HepG2 (cell line): ENCODE measurements at regions not wholly inside any gene's neighbourhood (a gene's known extent, or its start where the extent isn't known, plus 50 kb on each side); places are given as distances from the start of the nearest gene placed in this dataset.

ENCODE experiments used
- ATAC-seq: fragments of 200-7000 bp; cut with Tn5 transposase; 3 replicates; pipeline ENCODE4 v1.9.1; 2020; ENCODE audit warnings: mild to moderate bottlenecking, moderate library complexity
- BruUV-seq: library from RNA; stranded (reverse); fragments of 400-500 nt; replicated peaks from 2 replicates; lab custom pipeline; 2021; lab: Mats Ljungman, UMichigan
- CTCF ChIA-PET: fragments of 300-600 bp; formaldehyde crosslinking; extraction: SDS; loops from one replicate; lab custom pipeline; 2021; ENCODE audit warnings: low total read pairs, inconsistent platforms, low intra/inter-chr PET ratio; lab: Yijun Ruan, JAX
- POLR2A ChIA-PET: fragments of 350-600 bp; sonication (Branson Sonifier 250); formaldehyde crosslinking; loops from one replicate; lab custom pipeline; 2020; ENCODE audit warnings: antibody characterized with exemption, inconsistent platforms; lab: Yijun Ruan, JAX
- DNase-seq: peaks from one replicate; pipeline ENCODE4 v3.0.0-alpha.2; 2015; ENCODE audit warnings: low spot score
- FAIRE-seq: peaks from 3 replicates; lab custom pipeline; 2011; peaks lifted over from hg19 to GRCh38; lab: Jason Lieb, UNC
- H2AFZ ChIP-seq: one replicate; pipeline ENCODE4 v1.6.1; 2011; ENCODE audit warnings: low read length, inconsistent platforms
- H3K27ac ChIP-seq: fragments of 300-600 bp; 3 replicates; pipeline ENCODE4 v1.8.0; 2011; ENCODE audit warnings: mixed run types, mild to moderate bottlenecking, mixed read lengths, low read length, inconsistent platforms; ENCODE audit not compliant: insufficient read depth; ENCODE audit errors: extremely low read length
- H3K27me3 ChIP-seq, 2 experiments: fragments of 200-600 bp in 1 of 2; 2 replicates in 1 of 2; 3 replicates in 1 of 2; pipeline versions ENCODE4 v1.6.0 to v1.8.0; 2011; ENCODE audit warnings: low read length in 2 of 2, mild to moderate bottlenecking in 2 of 2, moderate library complexity in 2 of 2, inconsistent platforms in 1 of 2; ENCODE audit not compliant: insufficient read depth in 2 of 2, control insufficient read depth in 1 of 2
- H3K36me3 ChIP-seq, 2 experiments: fragments of 200-600 bp in 1 of 2; replicated peaks in 1 of 2; 2 replicates in 1 of 2; 3 replicates in 1 of 2; pipeline versions ENCODE4 v1.5.1 to v1.8.0; 2011; ENCODE audit warnings: low read length in 2 of 2, inconsistent platforms in 1 of 2; ENCODE audit not compliant: insufficient read depth in 2 of 2, control insufficient read depth in 1 of 2
- H3K4me1 ChIP-seq: 2 replicates; pipeline ENCODE4 v1.5.1; 2012; ENCODE audit warnings: low read length, inconsistent platforms; ENCODE audit not compliant: insufficient read depth
- H3K4me2 ChIP-seq: 2 replicates; pipeline ENCODE4 v1.6.0; 2011; ENCODE audit warnings: low read depth, low read length, inconsistent platforms
- H3K4me3 ChIP-seq, 3 experiments: fragments of 200-600 bp in 1 of 3; sonication (generic), shearing (Covaris generic) in 1 of 3; replicated peaks in 1 of 3; 2 replicates each; pipeline ENCODE4 v1.5.1; 2011 to 2016; ENCODE audit warnings: low read length in 3 of 3, inconsistent platforms in 2 of 3, low read depth in 2 of 3, mild to moderate bottlenecking in 2 of 3, control low read depth in 1 of 3, mixed read lengths in 1 of 3; ENCODE audit not compliant: insufficient read depth in 1 of 3
- H3K79me2 ChIP-seq: one replicate; pipeline ENCODE4 v1.6.1; 2011; ENCODE audit warnings: low read length, inconsistent platforms; ENCODE audit not compliant: insufficient read depth
- H3K9ac ChIP-seq: 2 replicates; pipeline ENCODE4 v1.6.0; 2011; ENCODE audit warnings: mild to moderate bottlenecking, low read depth, low read length, inconsistent platforms; ENCODE audit not compliant: insufficient read depth
- H3K9me3 ChIP-seq: 2 replicates; pipeline ENCODE4 v1.5.1; 2012; ENCODE audit warnings: mild to moderate bottlenecking, low read length
- H4K20me1 ChIP-seq: 2 replicates; pipeline ENCODE4 v1.6.0; 2011; ENCODE audit warnings: inconsistent platforms, mild to moderate bottlenecking, low read length, moderate library complexity; ENCODE audit not compliant: insufficient read depth
- EEA1 ChIP-seq: sonication (generic); formaldehyde crosslinking; IDR thresholded peaks from 2 replicates; pipeline ENCODE4 v1.5.1; 2020; ENCODE audit warnings: mild to moderate bottlenecking, missing genetic modification reagents, borderline replicate concordance
- MAFK ChIP-seq, 2 experiments: IDR thresholded peaks in 1 of 2; conservative IDR thresholded peaks in 1 of 2; 2 replicates each; pipeline ENCODE4 v1.6.1; 2011; ENCODE audit warnings: improper control_type of control experiment in 2 of 2, low read length in 2 of 2
- NR3C1 ChIP-seq: sonication (generic); formaldehyde crosslinking; IDR thresholded peaks from 2 replicates; pipeline ENCODE4 v1.4.0; 2020; ENCODE audit warnings: missing genetic modification reagents
- RFX3 ChIP-seq: IDR thresholded peaks from 2 replicates; pipeline ENCODE4 v1.6.1; 2016; ENCODE audit warnings: missing biosample characterization, missing genetic modification reagents
- SKI ChIP-seq: fragments of 450-650 bp; IDR thresholded peaks from one replicate; pipeline ENCODE4 v1.6.1; 2018; ENCODE audit warnings: mild to moderate bottlenecking; ENCODE audit not compliant: partially characterized antibody
- SP140L ChIP-seq: sonication (generic); formaldehyde crosslinking; IDR thresholded peaks from 2 replicates; pipeline ENCODE4 v1.4.0; 2020; ENCODE audit warnings: missing genetic modification reagents, borderline replicate concordance
- ZNF224 ChIP-seq: sonication (generic); formaldehyde crosslinking; IDR thresholded peaks from 2 replicates; pipeline ENCODE4 v1.5.0; 2020; ENCODE audit warnings: mild to moderate bottlenecking, missing genetic modification reagents
- ZNF484 ChIP-seq: sonication (generic); formaldehyde crosslinking; IDR thresholded peaks from 2 replicates; pipeline ENCODE4 v1.5.1; 2020; ENCODE audit warnings: mild to moderate bottlenecking, low read depth, missing genetic modification reagents, borderline replicate concordance
- ZNF605 ChIP-seq: sonication (generic); formaldehyde crosslinking; IDR thresholded peaks from 2 replicates; pipeline ENCODE4 v1.8.0; 2022; ENCODE audit warnings: mild to moderate bottlenecking, missing genetic modification reagents
- ZNF616 ChIP-seq: sonication (generic); formaldehyde crosslinking; IDR thresholded peaks from 2 replicates; pipeline ENCODE4 v1.5.0; 2020; ENCODE audit warnings: low read depth, mild to moderate bottlenecking, missing genetic modification reagents
- ZNF629 ChIP-seq: sonication (generic); formaldehyde crosslinking; conservative IDR thresholded peaks from 2 replicates; pipeline ENCODE4 v1.5.0; 2020; ENCODE audit warnings: missing genetic modification reagents
- ZNF724P ChIP-seq: sonication (generic); formaldehyde crosslinking; IDR thresholded peaks from 2 replicates; pipeline ENCODE4 v1.8.0; 2022; ENCODE audit warnings: missing genetic modification reagents, borderline replicate concordance
- ZNF768 ChIP-seq: sonication (generic); formaldehyde crosslinking; IDR thresholded peaks from 2 replicates; pipeline ENCODE4 v1.4.0; 2020; ENCODE audit warnings: missing genetic modification reagents
- ZSCAN22 ChIP-seq: sonication (generic); formaldehyde crosslinking; IDR thresholded peaks from 2 replicates; pipeline ENCODE4 v1.4.0; 2020; ENCODE audit warnings: mild to moderate bottlenecking, missing genetic modification reagents
- WGBS: methylation state at CpG from one replicate; pipeline ENCODE4 v1.1.6; 2017; ENCODE audit warnings: low lambda C conversion rate; 5-methylcytosine and 5-hydroxymethylcytosine counted together
- in situ Hi-C: cut with HindIII; loops from 2 replicates; pipeline ENCODE4 v1.10.0; 2017; ENCODE audit warnings: low pct_unique_long_range_greater_than_20kb; ENCODE audit not compliant: extremely low pct_ligation_motif_present
- intact Hi-C: fragments of 100-400 bp; cut with micrococcal nuclease; formaldehyde crosslinking; loops from one replicate; pipeline ENCODE4 v1.10.0; 2022; ENCODE audit not compliant: unreplicated experiment
- TF ChIP-seq, protein P1 (sequence below): sonication (generic); formaldehyde crosslinking; IDR thresholded peaks from 2 replicates; pipeline ENCODE4 v1.8.0; 2022; ENCODE audit warnings: mild to moderate bottlenecking, missing genetic modification reagents; ENCODE audit not compliant: insufficient replicate concordance
- TF ChIP-seq, protein P2 (sequence below): sonication (generic); formaldehyde crosslinking; IDR thresholded peaks from 2 replicates; pipeline ENCODE4 v1.4.0; 2020; ENCODE audit warnings: mild to moderate bottlenecking, low read depth, missing genetic modification reagents
- TF ChIP-seq, protein P3 (sequence below): sonication (generic); formaldehyde crosslinking; IDR thresholded peaks from 2 replicates; pipeline ENCODE4 v1.4.0; 2020; ENCODE audit warnings: missing genetic modification reagents

DNA sequence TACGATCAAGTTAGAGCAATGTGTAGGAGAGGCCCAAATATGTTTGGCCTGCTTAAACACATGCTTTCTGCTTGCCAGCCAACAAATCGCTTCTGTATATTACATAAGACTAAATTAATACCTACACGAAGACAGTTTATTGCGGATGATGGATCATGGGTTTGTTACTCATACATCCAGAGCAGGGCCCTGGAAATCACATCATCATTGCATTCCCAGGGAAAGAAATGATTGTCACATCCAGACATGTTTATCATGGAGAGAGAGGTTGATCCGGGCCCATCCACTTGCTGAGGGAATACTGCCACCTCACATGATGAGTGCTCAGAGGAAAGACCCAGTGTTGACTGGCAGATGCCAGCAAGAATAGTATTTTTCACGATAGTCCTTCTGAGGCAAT is 282.6 kb downstream of the NUF2 start:
- intact Hi-C loops = no loop called here
- Histone ChIP-seq H3K79me2 (no peaks in the 10 kb centered on the region), H3K4me1 (no peaks in the 10 kb centered on the region), H3K4me3 (no peak overlapping the region), H2AFZ (no peak overlapping the region), H3K9me3 (peaks cover 52% of the 10 kb centered on the region), H3K36me3 (no peaks in the 10 kb centered on the region), H4K20me1 (no peaks in the 10 kb centered on the region), H3K9ac (no peak overlapping the region), H3K4me2 (no peak overlapping the region), H3K27ac (no peak overlapping the region), H3K27me3 (no peaks in the 10 kb centered on the region)
- FAIRE-seq = no peak
- ChIA-PET CTCF (no interaction called here), POLR2A (no interaction called here)
- no TSS peak for BruUV-seq
- ATAC-seq = no peak
- WGBS = 9% methylated on average over 6 of the region's 6 CpGs
- in situ Hi-C loops = no loop called here
- no peak for DNase-seq
- TF ChIP-seq, protein P1, sequence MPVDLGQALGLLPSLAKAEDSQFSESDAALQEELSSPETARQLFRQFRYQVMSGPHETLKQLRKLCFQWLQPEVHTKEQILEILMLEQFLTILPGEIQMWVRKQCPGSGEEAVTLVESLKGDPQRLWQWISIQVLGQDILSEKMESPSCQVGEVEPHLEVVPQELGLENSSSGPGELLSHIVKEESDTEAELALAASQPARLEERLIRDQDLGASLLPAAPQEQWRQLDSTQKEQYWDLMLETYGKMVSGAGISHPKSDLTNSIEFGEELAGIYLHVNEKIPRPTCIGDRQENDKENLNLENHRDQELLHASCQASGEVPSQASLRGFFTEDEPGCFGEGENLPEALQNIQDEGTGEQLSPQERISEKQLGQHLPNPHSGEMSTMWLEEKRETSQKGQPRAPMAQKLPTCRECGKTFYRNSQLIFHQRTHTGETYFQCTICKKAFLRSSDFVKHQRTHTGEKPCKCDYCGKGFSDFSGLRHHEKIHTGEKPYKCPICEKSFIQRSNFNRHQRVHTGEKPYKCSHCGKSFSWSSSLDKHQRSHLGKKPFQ = no peak
- TF ChIP-seq ZNF724P (no peak), ZNF605 (CRISPR knock-in tag) (no peak), RFX3 (CRISPR knock-in tag) (no peak), ZNF629 (CRISPR knock-in tag) (no peak), SP140L (CRISPR knock-in tag) (no peak), SKI (no peak), ZNF484 (CRISPR knock-in tag) (no peak), ZNF768 (CRISPR knock-in tag) (no peak), MAFK (conservative IDR thresholded peaks at IDR 0.05 in 1 of 2, IDR thresholded peaks at IDR 0.05 in 1 of 2; ENCODE audit: low read length in 2 of 2) (no peak), ZSCAN22 (CRISPR knock-in tag) (no peak), ZNF616 (no peak), NR3C1 (CRISPR knock-in tag) (no peak), ZNF224 (CRISPR knock-in tag) (no peak), EEA1 (CRISPR knock-in tag) (no peak)
- TF ChIP-seq, protein P2, sequence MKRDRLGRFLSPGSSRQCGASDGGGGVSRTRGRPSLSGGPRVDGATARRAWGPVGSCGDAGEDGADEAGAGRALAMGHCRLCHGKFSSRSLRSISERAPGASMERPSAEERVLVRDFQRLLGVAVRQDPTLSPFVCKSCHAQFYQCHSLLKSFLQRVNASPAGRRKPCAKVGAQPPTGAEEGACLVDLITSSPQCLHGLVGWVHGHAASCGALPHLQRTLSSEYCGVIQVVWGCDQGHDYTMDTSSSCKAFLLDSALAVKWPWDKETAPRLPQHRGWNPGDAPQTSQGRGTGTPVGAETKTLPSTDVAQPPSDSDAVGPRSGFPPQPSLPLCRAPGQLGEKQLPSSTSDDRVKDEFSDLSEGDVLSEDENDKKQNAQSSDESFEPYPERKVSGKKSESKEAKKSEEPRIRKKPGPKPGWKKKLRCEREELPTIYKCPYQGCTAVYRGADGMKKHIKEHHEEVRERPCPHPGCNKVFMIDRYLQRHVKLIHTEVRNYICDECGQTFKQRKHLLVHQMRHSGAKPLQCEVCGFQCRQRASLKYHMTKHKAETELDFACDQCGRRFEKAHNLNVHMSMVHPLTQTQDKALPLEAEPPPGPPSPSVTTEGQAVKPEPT (CRISPR knock-in tag) = no peak
- TF ChIP-seq, protein P3, sequence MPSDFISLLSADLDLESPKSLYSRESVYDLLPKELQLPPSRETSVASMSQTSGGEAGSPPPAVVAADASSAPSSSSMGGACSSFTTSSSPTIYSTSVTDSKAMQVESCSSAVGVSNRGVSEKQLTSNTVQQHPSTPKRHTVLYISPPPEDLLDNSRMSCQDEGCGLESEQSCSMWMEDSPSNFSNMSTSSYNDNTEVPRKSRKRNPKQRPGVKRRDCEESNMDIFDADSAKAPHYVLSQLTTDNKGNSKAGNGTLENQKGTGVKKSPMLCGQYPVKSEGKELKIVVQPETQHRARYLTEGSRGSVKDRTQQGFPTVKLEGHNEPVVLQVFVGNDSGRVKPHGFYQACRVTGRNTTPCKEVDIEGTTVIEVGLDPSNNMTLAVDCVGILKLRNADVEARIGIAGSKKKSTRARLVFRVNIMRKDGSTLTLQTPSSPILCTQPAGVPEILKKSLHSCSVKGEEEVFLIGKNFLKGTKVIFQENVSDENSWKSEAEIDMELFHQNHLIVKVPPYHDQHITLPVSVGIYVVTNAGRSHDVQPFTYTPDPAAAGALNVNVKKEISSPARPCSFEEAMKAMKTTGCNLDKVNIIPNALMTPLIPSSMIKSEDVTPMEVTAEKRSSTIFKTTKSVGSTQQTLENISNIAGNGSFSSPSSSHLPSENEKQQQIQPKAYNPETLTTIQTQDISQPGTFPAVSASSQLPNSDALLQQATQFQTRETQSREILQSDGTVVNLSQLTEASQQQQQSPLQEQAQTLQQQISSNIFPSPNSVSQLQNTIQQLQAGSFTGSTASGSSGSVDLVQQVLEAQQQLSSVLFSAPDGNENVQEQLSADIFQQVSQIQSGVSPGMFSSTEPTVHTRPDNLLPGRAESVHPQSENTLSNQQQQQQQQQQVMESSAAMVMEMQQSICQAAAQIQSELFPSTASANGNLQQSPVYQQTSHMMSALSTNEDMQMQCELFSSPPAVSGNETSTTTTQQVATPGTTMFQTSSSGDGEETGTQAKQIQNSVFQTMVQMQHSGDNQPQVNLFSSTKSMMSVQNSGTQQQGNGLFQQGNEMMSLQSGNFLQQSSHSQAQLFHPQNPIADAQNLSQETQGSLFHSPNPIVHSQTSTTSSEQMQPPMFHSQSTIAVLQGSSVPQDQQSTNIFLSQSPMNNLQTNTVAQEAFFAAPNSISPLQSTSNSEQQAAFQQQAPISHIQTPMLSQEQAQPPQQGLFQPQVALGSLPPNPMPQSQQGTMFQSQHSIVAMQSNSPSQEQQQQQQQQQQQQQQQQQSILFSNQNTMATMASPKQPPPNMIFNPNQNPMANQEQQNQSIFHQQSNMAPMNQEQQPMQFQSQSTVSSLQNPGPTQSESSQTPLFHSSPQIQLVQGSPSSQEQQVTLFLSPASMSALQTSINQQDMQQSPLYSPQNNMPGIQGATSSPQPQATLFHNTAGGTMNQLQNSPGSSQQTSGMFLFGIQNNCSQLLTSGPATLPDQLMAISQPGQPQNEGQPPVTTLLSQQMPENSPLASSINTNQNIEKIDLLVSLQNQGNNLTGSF = no peak
- TF ChIP-seq, all 625 proteins: peak for 0
